ENCODE measurements at regions not wholly inside any gene's neighbourhood (a gene's known extent, or its start where the extent isn't known, plus 50 kb on each side); places are given as distances from the start of the nearest gene placed in this dataset.

DNA sequence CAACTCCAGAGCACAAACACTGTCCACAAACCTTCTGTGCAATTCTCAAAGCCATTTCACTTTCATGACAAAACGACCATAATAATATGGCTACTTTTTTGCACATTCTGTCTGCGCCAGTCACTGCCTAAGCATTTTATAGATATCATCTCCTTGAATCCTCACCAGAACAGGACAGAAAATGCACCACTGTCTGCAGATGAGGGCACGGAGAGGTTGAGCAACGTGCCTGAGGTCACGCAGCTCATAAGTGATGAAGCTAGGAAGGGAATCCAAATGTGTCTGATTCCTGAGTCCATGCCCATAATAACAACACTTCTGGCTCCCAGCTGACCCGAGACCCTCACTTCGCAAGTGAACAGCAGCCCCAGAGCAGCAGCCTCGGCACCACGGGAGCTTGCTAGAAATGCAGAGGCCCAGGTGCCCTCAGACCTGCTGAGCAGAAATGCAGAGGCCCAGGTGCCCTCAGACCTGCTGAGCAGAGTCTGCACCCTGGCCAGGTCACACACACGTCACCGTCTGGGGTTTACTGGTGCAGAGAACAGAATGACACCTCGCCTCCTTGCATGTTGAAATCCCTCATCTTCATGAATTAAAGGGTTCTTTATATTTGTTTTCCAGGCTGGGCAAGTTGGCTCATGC is 265.2 kb downstream of the BMP7 start:
- no peak for DNase-seq
- Histone ChIP-seq H3K27me3 (no peaks in the 10 kb centered on the region), H3K36me3 (no peaks in the 10 kb centered on the region), H3K4me3 (no peak overlapping the region), H3K4me1 (ENCODE audit: insufficient read depth) (no peaks in the 10 kb centered on the region), H3K9me3 (no peaks in the 10 kb centered on the region), H3K27ac (no peak overlapping the region)
- WGBS, 3 donors: 68 to 76% (median 72%) methylated on average over 12 of the region's 12 CpGs
- intact Hi-C loops (cut with DNase I): no loop called here
- TF ChIP-seq, protein P1, sequence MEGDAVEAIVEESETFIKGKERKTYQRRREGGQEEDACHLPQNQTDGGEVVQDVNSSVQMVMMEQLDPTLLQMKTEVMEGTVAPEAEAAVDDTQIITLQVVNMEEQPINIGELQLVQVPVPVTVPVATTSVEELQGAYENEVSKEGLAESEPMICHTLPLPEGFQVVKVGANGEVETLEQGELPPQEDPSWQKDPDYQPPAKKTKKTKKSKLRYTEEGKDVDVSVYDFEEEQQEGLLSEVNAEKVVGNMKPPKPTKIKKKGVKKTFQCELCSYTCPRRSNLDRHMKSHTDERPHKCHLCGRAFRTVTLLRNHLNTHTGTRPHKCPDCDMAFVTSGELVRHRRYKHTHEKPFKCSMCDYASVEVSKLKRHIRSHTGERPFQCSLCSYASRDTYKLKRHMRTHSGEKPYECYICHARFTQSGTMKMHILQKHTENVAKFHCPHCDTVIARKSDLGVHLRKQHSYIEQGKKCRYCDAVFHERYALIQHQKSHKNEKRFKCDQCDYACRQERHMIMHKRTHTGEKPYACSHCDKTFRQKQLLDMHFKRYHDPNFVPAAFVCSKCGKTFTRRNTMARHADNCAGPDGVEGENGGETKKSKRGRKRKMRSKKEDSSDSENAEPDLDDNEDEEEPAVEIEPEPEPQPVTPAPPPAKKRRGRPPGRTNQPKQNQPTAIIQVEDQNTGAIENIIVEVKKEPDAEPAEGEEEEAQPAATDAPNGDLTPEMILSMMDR (IDR thresholded peaks at IDR 0.05): no peak
- TF ChIP-seq POLR2A (IDR thresholded peaks at IDR 0.05): no peak
- no peak for TF ChIP-seq EP300 (IDR thresholded peaks at IDR 0.05)

GRCh38 chr20:57002066-57002570 is 264.3 kb downstream of the BMP7 start:
- no peak overlapping the region for H3K4me3 ChIP-seq
- no peak for DNase-seq
- no peaks in the 10 kb centered on the region for H3K9me3 ChIP-seq
- no peaks in the 10 kb centered on the region for H3K4me1 ChIP-seq (ENCODE audit: insufficient read depth)
- 72 to 75% (median 74%) methylated on average over 15 of the region's 15 CpGs for WGBS, 3 donors
- TF ChIP-seq, protein P1 (IDR thresholded peaks at IDR 0.05): no peak
- TF ChIP-seq POLR2A (IDR thresholded peaks at IDR 0.05) (no peak), EP300 (IDR thresholded peaks at IDR 0.05) (no peak)
- intact Hi-C loops (cut with DNase I): no loop called here
- H3K27ac ChIP-seq: no peak overlapping the region
- H3K36me3 ChIP-seq: no peaks in the 10 kb centered on the region
- no peaks in the 10 kb centered on the region for H3K27me3 ChIP-seq

DNA sequence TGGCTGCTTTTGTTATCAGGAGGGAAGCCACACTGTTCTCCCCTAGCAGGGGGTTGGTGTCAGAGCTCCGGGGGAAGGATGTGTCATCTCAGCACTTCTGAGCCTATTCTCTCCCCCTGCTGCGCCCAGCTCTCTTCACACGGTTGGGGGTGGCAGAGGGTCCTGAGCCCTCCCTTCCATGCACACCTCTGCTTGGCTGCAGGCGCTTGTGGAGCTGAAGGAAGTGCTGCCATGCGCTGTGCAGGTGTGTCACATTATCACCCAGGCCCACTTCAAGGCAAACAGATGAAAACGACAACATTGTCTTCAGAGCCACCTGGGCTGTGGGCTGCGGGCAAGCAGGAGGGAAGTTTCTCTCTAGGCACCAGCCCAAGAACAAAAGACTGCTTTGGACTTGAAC is 263.4 kb downstream of the BMP7 start:
- Histone ChIP-seq H3K9me3 (no peaks in the 10 kb centered on the region), H3K36me3 (no peaks in the 10 kb centered on the region), H3K27me3 (no peaks in the 10 kb centered on the region), H3K4me3 (no peak overlapping the region), H3K27ac (no peak overlapping the region), H3K4me1 (ENCODE audit: insufficient read depth) (no peaks in the 10 kb centered on the region)
- intact Hi-C loops (cut with DNase I): no loop called here
- WGBS, 3 donors: 30 to 35% (median 34%) methylated on average over 7 of the region's 7 CpGs
- DNase-seq: no peak
- TF ChIP-seq EP300 (IDR thresholded peaks at IDR 0.05) (no peak), POLR2A (IDR thresholded peaks at IDR 0.05) (no peak)
- TF ChIP-seq, protein P1 (IDR thresholded peaks at IDR 0.05): no peak

GRCh38 chr20:57004416-57004815 is 262.0 kb downstream of the BMP7 start:
- no peaks in the 10 kb centered on the region for H3K36me3 ChIP-seq
- H3K4me3 ChIP-seq: no peak overlapping the region
- no peaks in the 10 kb centered on the region for H3K27me3 ChIP-seq
- TF ChIP-seq EP300 (IDR thresholded peaks at IDR 0.05) (no peak), POLR2A (IDR thresholded peaks at IDR 0.05) (no peak)
- TF ChIP-seq, protein P1 (IDR thresholded peaks at IDR 0.05): no peak
- DNase-seq: no peak
- H3K9me3 ChIP-seq: no peaks in the 10 kb centered on the region
- intact Hi-C loops (cut with DNase I): no loop called here
- no peak overlapping the region for H3K27ac ChIP-seq
- WGBS, 3 donors: 74 to 80% (median 78%) methylated on average over 5 of the region's 5 CpGs
- no peaks in the 10 kb centered on the region for H3K4me1 ChIP-seq (ENCODE audit: insufficient read depth)
